LNCaP clone FGC (cell line): ENCODE measurements at regions not wholly inside any gene's neighbourhood (a gene's known extent, or its start where the extent isn't known, plus 50 kb on each side); places are given as distances from the start of the nearest gene placed in this dataset.

ENCODE experiments used
- DNase-seq: peaks from one replicate; pipeline ENCODE4 v3.0.0-alpha.2; 2011; ENCODE audit warnings: low read depth
- H3K4me3 ChIP-seq: 2 replicates; pipeline ENCODE4 v1.5.1; 2011; ENCODE audit warnings: mild to moderate bottlenecking, low read depth, low read length, control low read depth
- TF ChIP-seq, protein P1 (sequence below): IDR thresholded peaks from 2 replicates; pipeline ENCODE4 v1.5.1; 2012; ENCODE audit warnings: mild to moderate bottlenecking; ENCODE audit not compliant: control insufficient read depth, insufficient read depth; ENCODE audit errors: extremely low read depth

DNA sequence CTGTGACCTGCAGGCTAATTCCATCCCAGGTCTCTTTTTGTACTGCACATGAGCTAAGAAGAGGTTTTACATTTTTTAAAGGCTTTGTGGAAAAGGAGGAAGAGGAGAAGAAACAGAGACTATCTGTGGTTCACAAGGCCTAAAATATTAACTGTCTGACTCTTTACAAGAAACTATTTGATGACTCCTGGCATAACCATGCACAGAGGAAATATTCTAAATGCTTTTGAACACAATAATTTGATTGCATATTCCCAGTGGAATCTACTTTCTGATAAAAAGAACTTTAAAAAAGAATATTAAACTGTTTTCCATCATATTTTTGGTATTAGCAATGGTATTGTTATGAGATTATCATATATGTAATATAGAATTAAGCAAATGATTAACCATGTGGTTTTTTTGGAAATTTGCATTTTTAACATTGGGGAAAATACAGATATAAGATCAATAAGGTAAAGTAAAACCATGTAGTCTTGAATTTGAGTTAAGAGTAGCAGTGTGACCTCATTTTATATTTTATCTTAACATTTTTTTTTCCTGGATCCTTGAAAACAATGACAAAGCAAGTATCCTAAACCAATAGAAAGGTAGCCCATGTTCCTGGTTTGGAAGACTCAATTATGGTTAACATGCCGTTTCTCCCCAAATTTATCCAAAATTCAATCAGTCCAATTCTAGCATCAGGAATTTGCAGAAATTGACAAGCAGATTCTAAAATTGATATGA, 251.0 kb downstream of the UQCRFS1 start:
- DNase-seq, result no peak
- H3K4me3 ChIP-seq, result no peak overlapping the region
- TF ChIP-seq, protein P1, sequence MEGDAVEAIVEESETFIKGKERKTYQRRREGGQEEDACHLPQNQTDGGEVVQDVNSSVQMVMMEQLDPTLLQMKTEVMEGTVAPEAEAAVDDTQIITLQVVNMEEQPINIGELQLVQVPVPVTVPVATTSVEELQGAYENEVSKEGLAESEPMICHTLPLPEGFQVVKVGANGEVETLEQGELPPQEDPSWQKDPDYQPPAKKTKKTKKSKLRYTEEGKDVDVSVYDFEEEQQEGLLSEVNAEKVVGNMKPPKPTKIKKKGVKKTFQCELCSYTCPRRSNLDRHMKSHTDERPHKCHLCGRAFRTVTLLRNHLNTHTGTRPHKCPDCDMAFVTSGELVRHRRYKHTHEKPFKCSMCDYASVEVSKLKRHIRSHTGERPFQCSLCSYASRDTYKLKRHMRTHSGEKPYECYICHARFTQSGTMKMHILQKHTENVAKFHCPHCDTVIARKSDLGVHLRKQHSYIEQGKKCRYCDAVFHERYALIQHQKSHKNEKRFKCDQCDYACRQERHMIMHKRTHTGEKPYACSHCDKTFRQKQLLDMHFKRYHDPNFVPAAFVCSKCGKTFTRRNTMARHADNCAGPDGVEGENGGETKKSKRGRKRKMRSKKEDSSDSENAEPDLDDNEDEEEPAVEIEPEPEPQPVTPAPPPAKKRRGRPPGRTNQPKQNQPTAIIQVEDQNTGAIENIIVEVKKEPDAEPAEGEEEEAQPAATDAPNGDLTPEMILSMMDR, result no peak

DNA sequence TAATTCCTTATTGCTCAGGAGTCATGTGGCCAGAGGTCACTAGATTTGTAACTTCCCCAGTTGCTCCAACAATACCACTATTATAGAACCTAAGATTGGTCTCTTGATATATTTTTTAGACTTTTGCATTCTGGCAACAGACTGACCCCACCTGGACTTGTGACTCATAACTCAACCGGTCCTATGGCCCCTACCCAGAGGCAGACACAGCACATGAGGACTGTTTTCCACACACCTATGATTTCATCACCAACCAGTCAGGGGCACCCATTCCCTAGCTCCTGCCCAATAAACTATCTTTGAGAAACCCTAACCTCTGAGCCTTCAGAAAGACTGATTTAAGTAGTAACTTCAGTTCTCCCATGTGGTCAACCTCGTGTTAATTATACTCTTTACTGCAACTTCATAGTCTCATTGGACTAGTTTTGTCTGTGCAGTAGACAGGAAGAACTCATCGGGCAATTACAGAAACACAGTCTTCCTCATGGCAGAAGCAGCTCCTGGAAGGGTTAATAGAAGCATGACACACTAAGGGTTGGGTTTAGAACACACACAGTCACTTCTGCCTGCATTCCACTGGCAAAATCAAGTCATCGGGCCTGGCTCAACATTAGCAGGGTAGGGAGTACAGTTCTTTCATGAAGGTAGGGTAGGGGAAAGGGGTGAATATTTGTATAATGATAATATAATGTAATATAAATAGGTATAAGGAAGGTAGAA, 251.8 kb downstream of the UQCRFS1 start:
- no peak for DNase-seq
- no peak overlapping the region for H3K4me3 ChIP-seq
- TF ChIP-seq, protein P1, result no peak

DNA sequence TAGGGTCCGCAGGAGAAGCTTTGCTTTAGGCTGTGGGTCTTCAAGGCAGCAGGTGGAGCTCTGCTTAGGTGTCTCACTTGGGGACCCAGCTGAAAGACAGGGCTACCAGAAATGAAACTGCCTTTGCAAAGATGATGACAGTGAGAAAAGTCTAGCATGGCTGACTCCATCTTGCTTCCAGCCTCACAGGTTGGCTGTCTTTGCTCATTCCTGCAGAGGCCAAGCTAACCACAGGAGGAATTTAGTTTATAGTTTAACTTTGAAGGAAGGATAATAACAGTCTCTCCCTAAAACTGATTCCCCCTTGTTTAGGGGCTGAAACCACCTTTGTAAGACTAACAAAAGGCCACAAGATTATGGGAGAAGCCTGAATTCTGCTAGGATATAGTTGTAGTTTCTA, 252.4 kb downstream of the UQCRFS1 start:
- TF ChIP-seq, protein P1, result no peak
- H3K4me3 ChIP-seq, result no peak overlapping the region
- no peak for DNase-seq

DNA sequence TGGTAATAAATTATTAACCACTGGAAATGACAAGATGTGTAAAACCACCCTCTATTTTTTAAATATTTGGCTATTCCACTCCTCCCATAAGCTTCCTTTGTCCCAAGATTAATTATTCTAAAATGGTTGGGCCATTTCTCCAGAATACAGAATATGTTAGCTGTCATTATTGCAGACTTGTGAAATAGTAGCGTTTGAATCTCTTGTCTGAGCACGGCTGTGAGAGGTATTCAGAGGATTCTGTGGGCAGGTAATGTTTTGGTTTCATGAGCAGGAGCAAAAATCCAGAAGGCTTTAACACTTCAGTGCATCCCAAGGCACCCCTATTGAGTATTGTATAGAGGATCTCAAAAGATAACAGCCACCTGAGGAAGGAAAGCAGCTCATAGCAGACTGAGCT, 256.0 kb downstream of the UQCRFS1 start:
- TF ChIP-seq, protein P1, result no peak
- H3K4me3 ChIP-seq, result no peak overlapping the region
- DNase-seq, result no peak

DNA sequence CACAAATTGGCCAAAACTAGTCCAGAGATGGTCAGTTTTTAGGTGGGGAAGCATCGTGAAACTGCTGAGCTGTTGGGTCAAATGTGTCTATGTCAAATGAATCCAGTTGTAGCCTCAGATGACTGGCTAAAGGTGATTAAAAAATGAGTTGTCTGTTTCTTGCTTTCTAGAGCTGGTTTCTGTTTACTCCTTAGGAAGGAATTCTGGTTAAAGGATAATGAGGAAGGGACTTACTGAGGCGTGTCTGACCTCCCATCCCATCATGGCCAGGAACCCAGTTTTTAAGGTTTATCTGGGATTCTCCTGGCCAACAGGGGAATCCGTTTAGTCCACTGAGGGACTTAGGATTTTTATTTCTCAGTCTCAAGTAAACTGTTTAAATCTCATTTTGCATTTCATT, 256.5 kb downstream of the UQCRFS1 start:
- H3K4me3 ChIP-seq, result no peak overlapping the region
- DNase-seq, result no peak
- TF ChIP-seq, protein P1, result no peak

DNA sequence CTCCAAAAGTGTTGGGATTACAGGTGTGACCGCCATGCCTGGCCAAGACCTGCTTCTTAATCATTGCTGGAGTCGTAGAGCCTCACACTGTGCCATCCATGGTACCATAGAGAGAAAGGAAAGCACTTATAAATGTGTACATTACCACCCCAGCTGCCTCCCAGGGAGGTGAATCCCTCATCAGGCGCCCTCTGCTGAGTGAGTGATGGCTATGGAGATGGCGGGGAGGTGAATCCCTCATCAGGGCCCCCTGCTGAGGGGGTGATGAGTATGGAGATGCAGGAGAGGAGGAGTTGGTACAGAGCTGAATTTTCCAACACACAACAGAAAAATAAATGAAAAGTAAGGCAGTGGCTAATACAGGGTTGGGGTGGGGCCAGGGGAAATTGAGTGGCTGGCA, 263.4 kb downstream of the UQCRFS1 start:
- TF ChIP-seq, protein P1, result no peak
- no peak overlapping the region for H3K4me3 ChIP-seq
- no peak for DNase-seq
